Tibial artery (tissue), 4 donors: ENCODE measurements at regions not wholly inside any gene's neighbourhood (a gene's known extent, or its start where the extent isn't known, plus 50 kb on each side); places are given as distances from the start of the nearest gene placed in this dataset.

Source experiments
- DNase-seq, 2 donors: peaks; one replicate each; pipeline ENCODE4 v3.0.0-alpha.2; 2019
- H3K27ac ChIP-seq, 2 donors: fragments of 200-600 bp; sonication (generic) in 1 of 2; 1 replicate in 1 of 2; 2 replicates in 1 of 2; pipeline ENCODE4 v1.5.1; 2018 to 2019; ENCODE audit warnings: mild to moderate bottlenecking in 1 of 2
- H3K27me3 ChIP-seq, 2 donors: fragments of 200-600 bp; sonication (generic) in 1 of 2; one replicate each; pipeline versions ENCODE4 v1.5.1 to v1.6.0; 2016 to 2019
- H3K36me3 ChIP-seq, 3 donors: fragments of 200-600 bp; sonication (generic) in 2 of 3; one replicate each; pipeline ENCODE4 v1.5.1; 2016 to 2019; ENCODE audit warnings: mild to moderate bottlenecking in 2 of 3
- H3K4me1 ChIP-seq, 4 donors: fragments of 200-600 bp; sonication (generic) in 2 of 4; 1 replicate in 3 of 4; 2 replicates in 1 of 4; pipeline ENCODE4 v1.5.1; 2016 to 2019
- H3K4me3 ChIP-seq, 2 donors: fragments of 200-600 bp; sonication (generic) in 1 of 2; 1 replicate in 1 of 2; 2 replicates in 1 of 2; pipeline ENCODE4 v1.5.1; 2018 to 2019; ENCODE audit warnings: mild to moderate bottlenecking in 2 of 2
- H3K9me3 ChIP-seq, 3 donors: fragments of 200-600 bp; sonication (generic) in 1 of 3; one replicate each; pipeline ENCODE4 v1.5.1; 2016 to 2019
- CTCF ChIP-seq, 2 experiments: fragments of 200-600 bp in 1 of 2; fragments of 450-650 bp in 1 of 2; IDR thresholded peaks; one replicate each; pipeline ENCODE4 v1.5.1; 2017 to 2019; ENCODE audit warnings: antibody characterized with exemption in 2 of 2, mild to moderate bottlenecking in 1 of 2, moderate library complexity in 1 of 2
- intact Hi-C: fragments of 100-400 bp; cut with DNase I; formaldehyde crosslinking; loops from one replicate; pipeline ENCODE4 v1.15.0; 2023; ENCODE audit warnings: low total_unique reads

DNA sequence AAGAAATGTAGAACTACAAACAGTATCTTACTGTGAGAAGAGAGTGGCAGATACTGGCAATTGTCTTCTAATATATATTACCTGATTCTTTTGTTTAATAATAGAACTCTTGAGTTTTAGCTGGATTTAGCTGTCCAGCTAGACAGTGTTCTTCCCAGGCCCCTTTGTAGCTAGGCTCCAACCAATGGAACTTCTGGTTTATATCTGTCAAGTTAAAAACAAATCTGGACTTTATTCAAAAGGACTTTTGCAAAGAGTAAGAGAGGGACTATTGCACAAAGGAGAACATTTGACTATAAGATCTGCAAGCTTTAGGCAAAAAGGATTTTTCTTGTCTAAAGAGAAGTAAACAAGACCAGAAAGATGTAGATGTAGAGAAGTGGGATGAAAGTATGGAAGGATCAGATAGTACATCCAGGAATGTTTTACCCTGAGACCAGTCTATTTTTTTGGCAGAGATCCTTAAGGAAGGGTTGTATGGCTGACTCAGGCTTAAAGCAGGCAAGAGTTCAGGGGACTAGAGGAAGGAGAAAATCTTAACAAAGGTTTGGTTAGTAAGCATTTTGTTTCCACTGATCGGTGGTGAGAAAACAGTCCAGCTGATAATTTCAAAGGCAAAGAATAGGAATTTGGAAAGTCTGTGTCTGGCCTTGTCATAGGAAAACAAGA, 111.1 kb upstream of the PLEKHA5 start:
- Histone ChIP-seq H3K27ac (no peak overlapping the region), H3K4me3 (no peak overlapping the region), H3K36me3 (no peaks in the 10 kb centered on the region), H3K27me3 (no peaks in the 10 kb centered on the region), H3K4me1 (no peaks in the 10 kb centered on the region), H3K9me3 (no peaks in the 10 kb centered on the region)
- intact Hi-C loops, result no loop called here
- DNase-seq, result no peak
- no peak for TF ChIP-seq CTCF (IDR thresholded peaks at IDR 0.05)

DNA sequence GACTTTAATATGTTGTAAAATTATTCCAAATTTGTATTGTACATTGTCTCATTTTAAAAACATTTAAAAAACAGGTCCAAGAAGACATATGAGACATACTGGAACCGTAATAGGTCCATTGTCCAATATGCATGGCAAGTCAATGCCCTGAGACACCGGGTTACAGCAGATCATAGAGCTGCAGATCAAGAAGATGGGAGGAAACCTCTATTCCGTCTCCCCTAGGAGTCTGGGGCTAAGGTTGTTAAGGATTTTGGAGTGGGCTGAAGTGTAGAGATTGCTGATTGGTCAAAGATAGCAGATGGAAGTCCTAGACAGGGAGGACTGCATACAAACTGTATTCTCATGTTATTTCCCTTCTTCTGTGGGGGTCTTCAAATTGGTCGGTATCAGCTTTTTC, 108.3 kb upstream of the PLEKHA5 start:
- no peaks in the 10 kb centered on the region for H3K4me1 ChIP-seq
- no peaks in the 10 kb centered on the region for H3K36me3 ChIP-seq
- intact Hi-C loops, result no loop called here
- H3K27me3 ChIP-seq, result no peaks in the 10 kb centered on the region
- DNase-seq, result no peak
- no peaks in the 10 kb centered on the region for H3K9me3 ChIP-seq
- no peak overlapping the region for H3K4me3 ChIP-seq
- TF ChIP-seq CTCF (IDR thresholded peaks at IDR 0.05), result no peak
- H3K27ac ChIP-seq, result no peak overlapping the region

- TF ChIP-seq CTCF (IDR thresholded peaks at IDR 0.05), result no peak
- no peak overlapping the region for H3K27ac ChIP-seq
- DNase-seq, result no peak
Measured at GRCh38 chr12:19021646-19022045, 107.9 kb upstream of the PLEKHA5 start.

DNA sequence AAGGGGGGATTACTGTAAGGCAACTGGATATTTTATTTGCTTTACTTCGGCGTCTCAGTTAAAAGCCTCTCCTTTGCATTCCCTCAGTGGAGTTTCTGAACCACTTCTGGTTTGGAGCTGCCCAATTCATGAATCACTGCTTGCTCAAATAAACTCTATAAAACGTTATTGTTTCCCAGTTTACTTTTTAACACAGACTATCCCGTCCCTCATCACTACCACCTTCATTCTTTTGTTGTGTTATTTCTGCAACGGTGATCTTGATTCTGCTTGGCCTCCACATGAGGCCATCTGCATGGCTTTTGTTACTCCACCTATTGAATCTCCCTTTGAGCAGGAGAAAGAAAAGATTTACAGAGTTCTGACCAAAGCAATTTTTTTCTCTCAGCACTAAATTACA, 104.0 kb upstream of the PLEKHA5 start:
- H3K36me3 ChIP-seq, result no peaks in the 10 kb centered on the region
- intact Hi-C loops, result no loop called here
- H3K4me1 ChIP-seq, result no peaks in the 10 kb centered on the region
- H3K27me3 ChIP-seq, result no peaks in the 10 kb centered on the region
- H3K9me3 ChIP-seq, result no peaks in the 10 kb centered on the region
- H3K27ac ChIP-seq, result no peak overlapping the region
- DNase-seq, result no peak
- no peak for TF ChIP-seq CTCF (IDR thresholded peaks at IDR 0.05)
- no peak overlapping the region for H3K4me3 ChIP-seq

More at GRCh38 chr12:19021646-19022045, 107.9 kb upstream of the PLEKHA5 start:
- Histone ChIP-seq H3K4me1 (no peaks in the 10 kb centered on the region), H3K36me3 (no peaks in the 10 kb centered on the region), H3K27me3 (no peaks in the 10 kb centered on the region), H3K9me3 (no peaks in the 10 kb centered on the region), H3K4me3 (no peak overlapping the region)
- intact Hi-C loops, result no loop called here

DNA sequence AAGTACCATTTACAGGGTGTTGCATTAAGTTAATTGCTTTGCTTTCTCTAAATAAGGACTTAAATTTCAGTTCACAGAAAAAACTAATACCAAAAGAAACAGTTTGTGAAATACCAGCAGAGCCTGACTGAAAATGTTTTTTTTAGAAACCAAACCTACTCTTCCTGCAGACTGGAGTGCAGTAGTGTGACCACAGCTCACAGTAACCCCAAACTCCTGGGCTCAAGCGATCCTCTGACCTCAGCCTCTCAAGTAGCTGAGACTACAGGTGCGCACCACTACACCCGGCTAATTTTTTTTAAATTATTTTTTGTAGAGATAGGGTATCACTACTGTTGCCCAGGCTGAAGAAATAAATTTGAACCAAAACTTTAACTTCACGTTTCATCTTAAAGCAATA, 103.5 kb upstream of the PLEKHA5 start:
- H3K4me1 ChIP-seq, result peaks cover 0 to 2% (median 0%) of the 10 kb centered on the region in 4 donors
- H3K27me3 ChIP-seq, result no peaks in the 10 kb centered on the region
- no peaks in the 10 kb centered on the region for H3K36me3 ChIP-seq
- no peak overlapping the region for H3K4me3 ChIP-seq
- TF ChIP-seq CTCF (IDR thresholded peaks at IDR 0.05), result no peak
- H3K9me3 ChIP-seq, result no peaks in the 10 kb centered on the region
- intact Hi-C loops, result no loop called here
- DNase-seq, result no peak
- H3K27ac ChIP-seq, result no peak overlapping the region
